HEK293 (cell line): ENCODE measurements at regions not wholly inside any gene's neighbourhood (a gene's known extent, or its start where the extent isn't known, plus 50 kb on each side); places are given as distances from the start of the nearest gene placed in this dataset.

ENCODE experiments used
- CTCF ChIA-PET: fragments of 350-600 bp; formaldehyde crosslinking; extraction: SDS; loops from one replicate; lab custom pipeline; 2021; ENCODE audit warnings: antibody characterized with exemption; lab: Yijun Ruan, JAX
- POLR2A ChIA-PET: fragments of 300-600 bp; formaldehyde crosslinking; extraction: SDS; loops from one replicate; lab custom pipeline; 2020; ENCODE audit warnings: antibody characterized with exemption, inconsistent platforms; lab: Yijun Ruan, JAX
- H3K27ac ChIP-seq: fragments of 200-500 bp; sonication (Bioruptor generic); 2 replicates; pipeline ENCODE4 v1.5.1; 2014; ENCODE audit warnings: low read depth, low read length, control low read depth, inconsistent platforms; ENCODE audit errors: extremely low read depth
- H3K36me3 ChIP-seq, 2 experiments: fragments of 200-500 bp in 1 of 2; sonication (Bioruptor generic) in 1 of 2; 1 replicate in 1 of 2; 2 replicates in 1 of 2; pipeline ENCODE4 v1.5.1; 2014 to 2017; ENCODE audit warnings: inconsistent platforms in 2 of 2, low read length in 2 of 2; ENCODE audit not compliant: control insufficient read depth in 2 of 2, insufficient read depth in 1 of 2
- H3K4me1 ChIP-seq: fragments of 200-500 bp; sonication (Bioruptor generic); 2 replicates; pipeline ENCODE4 v1.5.1; 2014; ENCODE audit warnings: mild to moderate bottlenecking, low read length, inconsistent platforms; ENCODE audit not compliant: control insufficient read depth, insufficient read depth
- H3K4me3 ChIP-seq: 2 replicates; pipeline ENCODE4 v1.5.1; 2011; ENCODE audit warnings: low read depth, mild to moderate bottlenecking, control low read depth, low read length, moderate library complexity
- H3K9me3 ChIP-seq: fragments of 200-500 bp; sonication (Bioruptor generic); 2 replicates; pipeline ENCODE4 v1.5.1; 2014; ENCODE audit warnings: low read depth, low read length, inconsistent platforms; ENCODE audit not compliant: control insufficient read depth, insufficient read depth
- KLF10 ChIP-seq: fragments of 450-650 bp; IDR thresholded peaks from 2 replicates; pipeline ENCODE4 v1.5.1; 2018; ENCODE audit warnings: missing biosample characterization, mild to moderate bottlenecking, missing genetic modification characterization
- MYNN ChIP-seq: fragments of 450-650 bp; formaldehyde crosslinking; IDR thresholded peaks from 2 replicates; pipeline ENCODE4 v1.5.1; 2016; ENCODE audit warnings: missing biosample characterization, missing genetic modification characterization, borderline replicate concordance
- SALL2 ChIP-seq: fragments of 450-650 bp; formaldehyde crosslinking; IDR thresholded peaks from 2 replicates; pipeline ENCODE4 v1.5.0; 2017; ENCODE audit warnings: missing biosample characterization, mild to moderate bottlenecking, missing genetic modification characterization, borderline replicate concordance
- ZFHX2 ChIP-seq: fragments of 450-650 bp; formaldehyde crosslinking; conservative IDR thresholded peaks from 2 replicates; pipeline ENCODE4 v1.5.1; 2016; ENCODE audit warnings: missing biosample characterization, missing genetic modification characterization
- ZNF10 ChIP-seq: fragments of 450-650 bp; formaldehyde crosslinking; IDR thresholded peaks from 2 replicates; pipeline ENCODE4 v1.5.1; 2017; ENCODE audit warnings: missing biosample characterization, missing genetic modification characterization
- ZNF214 ChIP-seq: fragments of 450-650 bp; formaldehyde crosslinking; IDR thresholded peaks from 2 replicates; pipeline ENCODE4 v1.5.1; 2017; ENCODE audit warnings: missing biosample characterization, mild to moderate bottlenecking, missing genetic modification characterization, borderline replicate concordance
- ZNF394 ChIP-seq: fragments of 450-650 bp; formaldehyde crosslinking; IDR thresholded peaks from 2 replicates; pipeline ENCODE4 v1.5.1; 2016; ENCODE audit warnings: missing biosample characterization, missing genetic modification characterization, mild to moderate bottlenecking, moderate library complexity, borderline replicate concordance
- ZNF449 ChIP-seq: fragments of 450-650 bp; formaldehyde crosslinking; IDR thresholded peaks from 2 replicates; pipeline ENCODE4 v1.5.1; 2017; ENCODE audit warnings: missing biosample characterization, mild to moderate bottlenecking, missing genetic modification characterization, moderate library complexity
- ZNF510 ChIP-seq: fragments of 450-650 bp; formaldehyde crosslinking; IDR thresholded peaks from 2 replicates; pipeline ENCODE4 v1.5.1; 2018; ENCODE audit warnings: mild to moderate bottlenecking, missing genetic modification characterization, missing biosample characterization; ENCODE audit not compliant: insufficient replicate concordance
- ZNF664 ChIP-seq: fragments of 450-650 bp; formaldehyde crosslinking; IDR thresholded peaks from 2 replicates; pipeline ENCODE4 v1.5.1; 2016; ENCODE audit warnings: missing biosample characterization, missing genetic modification characterization
- ZNF76 ChIP-seq: fragments of 450-650 bp; formaldehyde crosslinking; IDR thresholded peaks from 2 replicates; pipeline ENCODE4; 2016; ENCODE audit warnings: low read depth, missing biosample characterization, missing genetic modification characterization, borderline replicate concordance
- ZNF768 ChIP-seq: fragments of 450-650 bp; formaldehyde crosslinking; IDR thresholded peaks from 2 replicates; pipeline ENCODE4 v1.5.1; 2018; ENCODE audit warnings: missing biosample characterization, mild to moderate bottlenecking, missing genetic modification characterization
- ZNF776 ChIP-seq: fragments of 450-650 bp; formaldehyde crosslinking; IDR thresholded peaks from 2 replicates; pipeline ENCODE4 v1.5.0; 2017; ENCODE audit warnings: missing biosample characterization, missing genetic modification characterization, borderline replicate concordance
- ZNF830 ChIP-seq: fragments of 450-650 bp; IDR thresholded peaks from 2 replicates; pipeline ENCODE4 v1.5.0; 2018; ENCODE audit warnings: missing biosample characterization, missing genetic modification characterization, low read depth, mild to moderate bottlenecking, moderate library complexity
- ZSCAN23 ChIP-seq: fragments of 450-650 bp; formaldehyde crosslinking; IDR thresholded peaks from 2 replicates; pipeline ENCODE4 v1.5.1; 2016; ENCODE audit warnings: missing biosample characterization, missing genetic modification characterization
- TF ChIP-seq, protein P1 (sequence below): fragments of 450-650 bp; formaldehyde crosslinking; IDR thresholded peaks from 2 replicates; pipeline ENCODE4 v1.5.1; 2016; ENCODE audit warnings: missing biosample characterization, missing genetic modification characterization
- TF ChIP-seq, protein P2 (sequence below): fragments of 450-650 bp; IDR thresholded peaks from 2 replicates; pipeline ENCODE4 v1.5.1; 2018; ENCODE audit warnings: missing biosample characterization, mild to moderate bottlenecking, missing genetic modification characterization

- no peak for TF ChIP-seq ZNF776 (tag by site-specific recombination)
- TF ChIP-seq, all 188 proteins: peak for 0
These were observed 730.9 kb upstream of the ADGRL2 start (continued) for GRCh38 chr1:81069856-81070255.

DNA sequence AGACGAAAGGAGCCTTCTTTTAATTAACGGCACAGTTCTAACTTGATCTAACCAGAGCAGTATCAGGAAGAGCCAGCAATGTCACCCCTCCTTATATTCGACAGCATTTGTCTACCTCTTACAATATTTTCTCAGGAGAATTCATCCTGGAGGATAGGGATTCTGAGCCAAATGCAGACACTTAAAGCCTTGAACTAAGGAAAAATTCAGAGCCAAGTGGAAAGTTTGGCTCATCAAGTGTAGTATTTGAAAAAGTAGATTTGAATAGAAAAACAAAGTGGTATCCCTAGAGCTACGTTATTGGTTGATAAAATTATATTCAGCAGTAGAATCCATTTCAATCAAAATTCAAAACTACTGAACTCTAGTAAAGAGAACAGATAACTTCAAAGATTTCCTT lies 732.0 kb upstream of the ADGRL2 start:
- Histone ChIP-seq H3K27ac (no peak overlapping the region), H3K36me3 (no peaks in the 10 kb centered on the region), H3K4me3 (no peak overlapping the region), H3K4me1 (no peaks in the 10 kb centered on the region), H3K9me3 (no peaks in the 10 kb centered on the region)
- ChIA-PET POLR2A (no interaction called here), CTCF (interaction anchor here (0.6 to 0.7 kb wide), 2 partner anchors 16 to 218 kb away, joined by 3 to 8 read pairs; no protein-coding TSS in a partner anchor)
- TF ChIP-seq ZNF76 (tag by site-specific recombination) (no peak), ZNF510 (no peak), ZFHX2 (tag by site-specific recombination) (no peak), ZSCAN23 (tag by site-specific recombination) (no peak), ZNF214 (tag by site-specific recombination) (no peak), ZNF449 (tag by site-specific recombination) (no peak), ZNF10 (tag by site-specific recombination) (no peak), KLF10 (no peak), SALL2 (tag by site-specific recombination) (no peak), ZNF394 (no peak), ZNF664 (tag by site-specific recombination) (no peak), ZNF830 (tag by site-specific recombination) (no peak), ZNF768 (tag by site-specific recombination) (no peak), ZNF776 (tag by site-specific recombination) (no peak)
- TF ChIP-seq, protein P1, sequence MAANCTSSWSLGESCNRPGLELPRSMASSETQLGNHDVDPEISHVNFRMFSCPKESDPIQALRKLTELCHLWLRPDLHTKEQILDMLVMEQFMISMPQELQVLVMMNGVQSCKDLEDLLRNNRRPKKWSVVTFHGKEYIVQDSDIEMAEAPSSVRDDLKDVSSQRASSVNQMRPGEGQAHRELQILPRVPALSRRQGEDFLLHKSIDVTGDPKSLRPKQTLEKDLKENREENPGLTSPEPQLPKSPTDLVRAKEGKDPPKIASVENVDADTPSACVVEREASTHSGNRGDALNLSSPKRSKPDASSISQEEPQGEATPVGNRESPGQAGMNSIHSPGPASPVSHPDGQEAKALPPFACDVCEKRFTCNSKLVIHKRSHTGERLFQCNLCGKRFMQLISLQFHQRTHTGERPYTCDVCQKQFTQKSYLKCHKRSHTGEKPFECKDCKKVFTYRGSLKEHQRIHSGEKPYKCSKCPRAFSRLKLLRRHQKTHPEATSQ: no peak
- TF ChIP-seq, protein P2, sequence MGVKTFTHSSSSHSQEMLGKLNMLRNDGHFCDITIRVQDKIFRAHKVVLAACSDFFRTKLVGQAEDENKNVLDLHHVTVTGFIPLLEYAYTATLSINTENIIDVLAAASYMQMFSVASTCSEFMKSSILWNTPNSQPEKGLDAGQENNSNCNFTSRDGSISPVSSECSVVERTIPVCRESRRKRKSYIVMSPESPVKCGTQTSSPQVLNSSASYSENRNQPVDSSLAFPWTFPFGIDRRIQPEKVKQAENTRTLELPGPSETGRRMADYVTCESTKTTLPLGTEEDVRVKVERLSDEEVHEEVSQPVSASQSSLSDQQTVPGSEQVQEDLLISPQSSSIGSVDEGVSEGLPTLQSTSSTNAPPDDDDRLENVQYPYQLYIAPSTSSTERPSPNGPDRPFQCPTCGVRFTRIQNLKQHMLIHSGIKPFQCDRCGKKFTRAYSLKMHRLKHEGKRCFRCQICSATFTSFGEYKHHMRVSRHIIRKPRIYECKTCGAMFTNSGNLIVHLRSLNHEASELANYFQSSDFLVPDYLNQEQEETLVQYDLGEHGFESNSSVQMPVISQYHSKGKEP (tag by site-specific recombination): no peak

DNA sequence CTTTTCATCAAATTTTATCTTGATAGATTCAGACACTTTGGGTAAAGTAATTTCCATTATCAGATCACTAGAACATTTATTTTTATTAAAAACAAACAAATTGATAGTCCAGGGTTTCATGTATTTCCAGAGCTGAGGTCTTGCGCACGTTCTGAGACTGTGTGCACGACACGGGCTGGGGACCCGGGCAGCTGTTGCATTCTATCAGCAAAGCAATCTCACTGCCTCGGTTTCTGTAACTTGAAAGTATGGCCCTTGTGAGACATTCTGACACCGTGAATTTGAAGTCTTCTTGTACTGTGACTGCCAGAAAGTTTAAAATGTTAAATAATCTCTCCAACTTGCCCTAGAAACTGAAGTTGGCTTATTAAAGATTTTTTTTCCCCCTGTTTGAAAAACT lies 746.9 kb upstream of the ADGRL2 start:
- Histone ChIP-seq H3K9me3 (no peaks in the 10 kb centered on the region), H3K36me3 (no peaks in the 10 kb centered on the region), H3K4me1 (no peaks in the 10 kb centered on the region), H3K27ac (no peak overlapping the region), H3K4me3 (no peak overlapping the region)
- POLR2A ChIA-PET: no interaction called here
- no peak for TF ChIP-seq MYNN (tag by site-specific recombination)
- CTCF ChIA-PET: no interaction called here
